AG04449 (cell line): ENCODE measurements at regions not wholly inside any gene's neighbourhood (a gene's known extent, or its start where the extent isn't known, plus 50 kb on each side); places are given as distances from the start of the nearest gene placed in this dataset.

ENCODE experiments used
- CTCF ChIA-PET: fragments of 350-600 bp; formaldehyde crosslinking; extraction: SDS; loops from one replicate; lab custom pipeline; 2021; ENCODE audit warnings: antibody characterized with exemption; lab: Yijun Ruan, JAX
- POLR2A ChIA-PET: fragments of 400-600, 350-600 bp; formaldehyde crosslinking; extraction: SDS; loops from one replicate; lab custom pipeline; 2020; ENCODE audit warnings: antibody characterized with exemption, inconsistent platforms; lab: Yijun Ruan, JAX
- DNase-seq: peaks from one replicate; pipeline ENCODE4 v3.0.0-alpha.2; 2010; ENCODE audit warnings: low read depth, low spot score
- H3K4me3 ChIP-seq: 2 replicates; pipeline ENCODE4 v1.5.1; 2011; ENCODE audit warnings: low read depth, mild to moderate bottlenecking, control low read depth, low read length
- TF ChIP-seq, protein P1 (sequence below): IDR thresholded peaks from one replicate; pipeline ENCODE4 v1.5.1; 2011; ENCODE audit warnings: mild to moderate bottlenecking, moderate library complexity, low read length, control low read depth, inconsistent platforms; ENCODE audit not compliant: insufficient read depth; ENCODE audit errors: missing control alignments

DNA sequence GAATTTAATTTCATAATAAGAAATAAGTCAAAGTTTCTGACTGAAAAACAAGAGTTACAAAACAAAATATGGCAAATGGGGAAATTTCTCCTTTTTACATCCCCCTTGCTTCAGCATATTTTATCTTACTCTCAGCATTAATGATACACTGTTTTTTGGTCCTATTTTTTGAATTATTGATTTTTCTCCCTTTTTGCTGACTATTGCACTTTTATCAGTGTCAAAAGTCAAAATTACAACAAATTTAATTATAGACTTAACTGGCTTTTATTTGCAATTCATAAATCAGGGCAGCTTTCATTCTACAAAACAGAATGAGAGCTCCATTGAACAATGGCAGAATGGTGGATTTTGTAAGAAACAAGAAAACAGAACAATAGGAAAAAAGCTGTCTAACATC lies 901.9 kb downstream of the FAT4 start:
- no peak overlapping the region for H3K4me3 ChIP-seq
- CTCF ChIA-PET: interaction anchor here (1.0 to 3.4 kb wide), 2 partner anchors 8 to 1185 kb away, joined by 3 to 12 read pairs; no protein-coding TSS in a partner anchor
- TF ChIP-seq, protein P1, sequence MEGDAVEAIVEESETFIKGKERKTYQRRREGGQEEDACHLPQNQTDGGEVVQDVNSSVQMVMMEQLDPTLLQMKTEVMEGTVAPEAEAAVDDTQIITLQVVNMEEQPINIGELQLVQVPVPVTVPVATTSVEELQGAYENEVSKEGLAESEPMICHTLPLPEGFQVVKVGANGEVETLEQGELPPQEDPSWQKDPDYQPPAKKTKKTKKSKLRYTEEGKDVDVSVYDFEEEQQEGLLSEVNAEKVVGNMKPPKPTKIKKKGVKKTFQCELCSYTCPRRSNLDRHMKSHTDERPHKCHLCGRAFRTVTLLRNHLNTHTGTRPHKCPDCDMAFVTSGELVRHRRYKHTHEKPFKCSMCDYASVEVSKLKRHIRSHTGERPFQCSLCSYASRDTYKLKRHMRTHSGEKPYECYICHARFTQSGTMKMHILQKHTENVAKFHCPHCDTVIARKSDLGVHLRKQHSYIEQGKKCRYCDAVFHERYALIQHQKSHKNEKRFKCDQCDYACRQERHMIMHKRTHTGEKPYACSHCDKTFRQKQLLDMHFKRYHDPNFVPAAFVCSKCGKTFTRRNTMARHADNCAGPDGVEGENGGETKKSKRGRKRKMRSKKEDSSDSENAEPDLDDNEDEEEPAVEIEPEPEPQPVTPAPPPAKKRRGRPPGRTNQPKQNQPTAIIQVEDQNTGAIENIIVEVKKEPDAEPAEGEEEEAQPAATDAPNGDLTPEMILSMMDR: no peak
- POLR2A ChIA-PET: no interaction called here
- no peak for DNase-seq

DNA sequence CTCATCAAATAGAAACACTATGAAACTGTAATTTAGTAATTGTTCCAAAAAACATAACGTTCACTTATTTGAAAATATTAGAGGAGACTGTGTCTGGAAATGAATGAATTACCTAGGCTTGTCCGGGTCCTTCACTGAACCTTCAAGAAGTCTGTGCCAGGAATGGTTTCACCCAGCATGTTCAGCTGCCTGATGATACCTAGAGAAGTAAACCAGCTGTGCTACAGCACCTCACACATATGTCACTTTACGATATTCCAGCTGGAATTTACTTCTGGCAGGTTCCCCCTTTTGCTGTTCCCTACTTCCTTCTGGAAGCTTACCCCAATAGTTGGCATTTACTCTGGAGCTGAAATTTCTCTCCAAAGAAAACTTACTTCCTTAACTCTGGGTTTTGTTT lies 906.5 kb downstream of the FAT4 start:
- TF ChIP-seq, protein P1: no peak
- no peak overlapping the region for H3K4me3 ChIP-seq
- CTCF ChIA-PET: interaction anchor here (1.0 kb wide), 1 partner anchor 9 kb away, joined by 3 read pairs; no protein-coding TSS in a partner anchor
- DNase-seq: no peak
- POLR2A ChIA-PET: no interaction called here

DNA sequence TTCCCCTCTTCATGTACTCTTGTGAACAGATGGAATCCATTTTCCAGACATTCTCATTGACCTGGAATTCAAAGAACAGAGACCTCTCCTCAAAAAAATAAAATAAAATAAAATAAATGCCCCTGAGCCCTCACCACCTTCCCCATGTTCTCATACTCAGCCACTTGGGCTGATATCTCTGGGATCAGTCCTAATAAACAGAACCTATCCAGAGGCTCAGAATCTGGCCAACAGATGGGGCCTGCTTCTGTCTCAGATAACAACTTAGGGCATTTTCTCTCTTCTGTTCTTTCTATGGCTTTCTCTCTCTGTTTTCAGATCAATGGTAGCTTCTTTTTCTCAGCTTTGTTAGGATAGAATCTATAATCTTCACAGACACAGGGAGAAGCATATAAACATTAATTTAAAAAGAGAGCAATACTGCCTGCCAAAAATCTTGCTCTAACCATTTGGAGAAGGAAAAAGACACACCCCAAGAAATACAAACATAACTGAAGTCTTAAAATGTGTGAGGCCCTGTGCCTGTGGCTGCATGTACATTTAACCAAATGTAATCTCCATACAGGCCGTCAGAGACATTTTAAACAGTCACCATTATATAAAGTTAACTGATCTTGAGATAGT lies 907.1 kb downstream of the FAT4 start:
- H3K4me3 ChIP-seq: no peak overlapping the region
- CTCF ChIA-PET: interaction anchor here (0.7 to 1.0 kb wide), 2 partner anchors 8 to 384 kb away, joined by 3 read pairs; no protein-coding TSS in a partner anchor
- POLR2A ChIA-PET: no interaction called here
- TF ChIP-seq, protein P1: no peak
- no peak for DNase-seq

DNA sequence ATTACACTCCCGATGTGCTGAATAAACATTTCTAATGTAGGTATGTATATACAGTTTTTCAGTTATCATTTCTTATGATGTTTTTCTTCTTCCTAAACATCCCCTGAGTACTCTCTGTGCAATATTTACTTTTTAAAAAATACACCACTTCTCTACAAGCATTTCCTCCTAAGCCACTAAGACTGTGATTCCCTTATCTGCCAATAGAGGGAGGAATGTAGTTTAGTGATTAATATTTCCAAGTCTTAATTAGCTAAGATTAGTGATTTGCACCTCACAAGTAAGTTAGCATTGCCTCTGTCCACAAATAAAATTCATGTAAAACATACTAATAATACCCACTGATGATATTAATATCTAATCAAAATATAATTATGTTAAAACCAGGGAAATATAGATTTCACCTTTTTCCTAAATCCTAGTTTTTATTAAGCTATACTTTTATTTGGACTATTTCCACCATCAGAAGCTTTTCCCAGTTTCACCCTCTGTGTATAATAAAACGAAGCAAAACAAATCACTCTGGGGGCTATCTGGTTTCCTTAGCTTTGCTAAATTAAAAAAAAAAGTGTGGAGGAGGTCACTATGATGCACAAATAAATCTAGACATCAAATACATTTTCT lies 909.1 kb downstream of the FAT4 start:
- H3K4me3 ChIP-seq: no peak overlapping the region
- CTCF ChIA-PET: interaction anchor here (0.8 to 2.9 kb wide), 19 partner anchors 9 to 1255 kb away, joined by 3 to 26 read pairs (median 5); no protein-coding TSS in a partner anchor
- TF ChIP-seq, protein P1: peak; percentile 60
- POLR2A ChIA-PET: no interaction called here
- DNase-seq: no peak

DNA sequence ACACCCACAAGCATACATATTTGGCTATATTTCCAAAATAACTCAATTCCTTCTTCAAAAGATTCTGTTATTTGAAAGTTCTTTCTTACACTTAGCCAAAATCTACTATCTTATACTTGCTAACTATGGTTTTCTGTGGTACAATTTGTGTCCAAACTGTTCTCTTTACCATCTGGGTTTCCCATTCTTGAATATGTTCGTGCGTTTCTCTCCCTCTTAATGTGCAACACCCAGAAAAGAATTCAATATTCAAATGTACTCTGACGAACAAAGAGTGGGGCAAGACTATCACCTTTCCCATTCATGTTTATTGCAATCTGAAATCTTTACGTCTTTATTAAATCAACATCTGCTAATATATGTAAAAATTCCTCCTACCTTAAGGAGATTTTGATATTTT lies 912.7 kb downstream of the FAT4 start:
- TF ChIP-seq, protein P1: no peak
- H3K4me3 ChIP-seq: no peak overlapping the region
- POLR2A ChIA-PET: no interaction called here
- DNase-seq: no peak
- CTCF ChIA-PET: no interaction called here

DNA sequence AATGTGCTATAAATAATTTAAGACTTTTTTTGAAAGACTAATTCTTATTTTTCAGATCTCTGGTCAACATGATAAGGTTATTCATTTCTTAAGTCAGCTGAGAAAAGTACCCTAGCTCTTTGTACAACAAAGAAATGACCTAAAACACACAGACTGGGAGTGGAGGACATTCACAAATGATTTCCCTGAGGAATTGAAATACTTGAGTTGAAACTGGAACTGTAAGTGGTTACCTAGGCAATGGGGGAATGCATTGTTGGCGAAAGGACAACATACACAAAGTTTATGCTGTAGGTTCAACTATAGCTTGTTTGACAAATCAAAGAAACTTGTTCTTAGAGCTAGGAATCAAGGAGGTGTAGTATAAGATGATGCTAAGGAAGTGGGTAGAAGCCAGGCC lies 915.5 kb downstream of the FAT4 start:
- no peak overlapping the region for H3K4me3 ChIP-seq
- POLR2A ChIA-PET: no interaction called here
- TF ChIP-seq, protein P1: no peak
- DNase-seq: no peak
- CTCF ChIA-PET: interaction anchor here (1.0 to 1.1 kb wide), 2 partner anchors 9 to 726 kb away, joined by 3 read pairs; no protein-coding TSS in a partner anchor
